Testis (tissue), 2 donors: ENCODE measurements at regions not wholly inside any gene's neighbourhood (a gene's known extent, or its start where the extent isn't known, plus 50 kb on each side); places are given as distances from the start of the nearest gene placed in this dataset.

Experiments used
- POLR2A ChIP-seq: fragments of 450-650 bp; IDR thresholded peaks from one replicate; pipeline ENCODE4 v1.6.1; 2017; ENCODE audit warnings: antibody characterized with exemption, mild to moderate bottlenecking, moderate library complexity
- TF ChIP-seq, protein P1 (sequence below), 3 experiments: fragments of 450-650 bp in 2 of 3; fragments of 200-600 bp in 1 of 3; sonication (generic) in 1 of 3; IDR thresholded peaks; one replicate each; pipeline ENCODE4 v1.5.1; 2016 to 2019; ENCODE audit warnings: antibody characterized with exemption in 3 of 3, mild to moderate bottlenecking in 2 of 3, moderate library complexity in 1 of 3

DNA sequence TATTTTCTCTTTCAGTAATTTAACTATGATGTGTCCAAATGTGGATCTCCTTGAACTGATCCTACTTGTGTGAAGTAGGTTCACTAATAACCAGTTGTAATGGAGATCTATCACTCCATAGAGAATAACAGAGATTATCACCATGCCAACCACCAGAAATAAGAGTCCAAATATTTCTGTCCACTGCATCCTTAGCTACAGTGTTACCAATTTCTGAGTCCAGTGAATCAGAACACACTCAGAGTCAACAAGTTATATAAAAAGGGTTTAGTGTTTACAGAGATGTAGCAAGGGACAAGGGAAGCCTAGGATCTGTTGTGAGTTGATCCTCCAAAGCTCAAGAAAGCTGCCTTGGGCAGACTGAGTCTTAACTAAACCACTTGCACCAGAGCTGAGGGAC lies 882.8 kb downstream of the TBC1D32 start:
- TF ChIP-seq, protein P1, sequence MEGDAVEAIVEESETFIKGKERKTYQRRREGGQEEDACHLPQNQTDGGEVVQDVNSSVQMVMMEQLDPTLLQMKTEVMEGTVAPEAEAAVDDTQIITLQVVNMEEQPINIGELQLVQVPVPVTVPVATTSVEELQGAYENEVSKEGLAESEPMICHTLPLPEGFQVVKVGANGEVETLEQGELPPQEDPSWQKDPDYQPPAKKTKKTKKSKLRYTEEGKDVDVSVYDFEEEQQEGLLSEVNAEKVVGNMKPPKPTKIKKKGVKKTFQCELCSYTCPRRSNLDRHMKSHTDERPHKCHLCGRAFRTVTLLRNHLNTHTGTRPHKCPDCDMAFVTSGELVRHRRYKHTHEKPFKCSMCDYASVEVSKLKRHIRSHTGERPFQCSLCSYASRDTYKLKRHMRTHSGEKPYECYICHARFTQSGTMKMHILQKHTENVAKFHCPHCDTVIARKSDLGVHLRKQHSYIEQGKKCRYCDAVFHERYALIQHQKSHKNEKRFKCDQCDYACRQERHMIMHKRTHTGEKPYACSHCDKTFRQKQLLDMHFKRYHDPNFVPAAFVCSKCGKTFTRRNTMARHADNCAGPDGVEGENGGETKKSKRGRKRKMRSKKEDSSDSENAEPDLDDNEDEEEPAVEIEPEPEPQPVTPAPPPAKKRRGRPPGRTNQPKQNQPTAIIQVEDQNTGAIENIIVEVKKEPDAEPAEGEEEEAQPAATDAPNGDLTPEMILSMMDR (IDR thresholded peaks at IDR 0.05), result no peak
- TF ChIP-seq POLR2A, result no peak
